ENCODE measurements at regions not wholly inside any gene's neighbourhood (a gene's known extent, or its start where the extent isn't known, plus 50 kb on each side); places are given as distances from the start of the nearest gene placed in this dataset.

DNA sequence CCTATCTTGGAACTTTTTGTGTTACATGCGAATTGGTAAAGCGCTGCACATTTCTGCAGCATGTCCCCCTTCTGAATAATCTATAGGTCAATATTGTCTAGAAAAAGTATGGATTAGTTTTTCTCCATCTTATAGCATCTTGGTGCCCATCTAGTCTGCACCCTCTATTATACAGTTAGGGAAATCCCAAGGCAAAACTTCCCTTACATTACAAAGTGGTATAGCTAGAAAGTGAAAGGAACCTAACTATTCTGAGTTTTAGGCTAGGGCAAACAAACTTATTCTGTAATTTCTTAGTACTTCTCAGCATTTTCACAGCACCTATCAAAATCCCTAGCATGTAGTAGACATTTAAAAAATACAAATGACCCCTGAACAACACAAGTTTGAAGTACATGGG lies 133.5 kb upstream of the CCDC28A start:
- Histone ChIP-seq H3K4me3 (replicated peaks in 1 of 3; ENCODE audit: insufficient read depth in 1 of 3, low read depth in 2 of 3, low read length in 3 of 3) (no peak overlapping the region), H3K36me3 (replicated peaks in 1 of 2; ENCODE audit: control insufficient read depth in 1 of 2, insufficient read depth in 2 of 2, low read length in 2 of 2) (no peaks in the 10 kb centered on the region), H3K27me3 (ENCODE audit: control insufficient read depth in 1 of 2, insufficient read depth in 2 of 2, low read length in 2 of 2) (no peaks in the 10 kb centered on the region), H3K4me2 (ENCODE audit: low read depth, low read length) (no peak overlapping the region), H4K20me1 (ENCODE audit: insufficient read depth, low read length) (no peaks in the 10 kb centered on the region), H3K27ac (ENCODE audit: extremely low read length, insufficient read depth, low read length) (no peak overlapping the region), H3K9me3 (ENCODE audit: low read length) (no peaks in the 10 kb centered on the region), H3K79me2 (ENCODE audit: insufficient read depth, low read length) (no peaks in the 10 kb centered on the region), H3K9ac (ENCODE audit: insufficient read depth, low read depth, low read length) (no peak overlapping the region), H2AFZ (ENCODE audit: low read length) (no peak overlapping the region), H3K4me1 (ENCODE audit: insufficient read depth, low read length) (peaks cover 12% of the 10 kb centered on the region)
- ATAC-seq, result no peak
- CTCF ChIA-PET (ENCODE audit: low intra/inter-chr PET ratio, low total read pairs), result no interaction called here
- intact Hi-C loops (cut with micrococcal nuclease; ENCODE audit: unreplicated experiment), result no loop called here
- no peak for FAIRE-seq
- 98% methylated on average over 2 of the region's 2 CpGs for WGBS (ENCODE audit: low lambda C conversion rate)
- POLR2A ChIA-PET, result no interaction called here
- TF ChIP-seq STAT5B (CRISPR knock-in tag; IDR thresholded peaks at IDR 0.05), result no peak
- no peak for TF ChIP-seq ATF7-NPFF (CRISPR knock-in tag; IDR thresholded peaks at IDR 0.05; ENCODE audit: low read depth)
- no peak for TF ChIP-seq EP300 (IDR thresholded peaks at IDR 0.05; ENCODE audit: low read depth in 2 of 2, low read length in 2 of 2)
- no peak for TF ChIP-seq EP300 (CRISPR knock-in tag; IDR thresholded peaks at IDR 0.05; ENCODE audit: borderline replicate concordance)
- TF ChIP-seq MEF2D (CRISPR knock-in tag; IDR thresholded peaks at IDR 0.05), result no peak
- no peak for TF ChIP-seq TSC22D2 (CRISPR knock-in tag; IDR thresholded peaks at IDR 0.05; ENCODE audit: borderline replicate concordance)
- TF ChIP-seq, protein P1, sequence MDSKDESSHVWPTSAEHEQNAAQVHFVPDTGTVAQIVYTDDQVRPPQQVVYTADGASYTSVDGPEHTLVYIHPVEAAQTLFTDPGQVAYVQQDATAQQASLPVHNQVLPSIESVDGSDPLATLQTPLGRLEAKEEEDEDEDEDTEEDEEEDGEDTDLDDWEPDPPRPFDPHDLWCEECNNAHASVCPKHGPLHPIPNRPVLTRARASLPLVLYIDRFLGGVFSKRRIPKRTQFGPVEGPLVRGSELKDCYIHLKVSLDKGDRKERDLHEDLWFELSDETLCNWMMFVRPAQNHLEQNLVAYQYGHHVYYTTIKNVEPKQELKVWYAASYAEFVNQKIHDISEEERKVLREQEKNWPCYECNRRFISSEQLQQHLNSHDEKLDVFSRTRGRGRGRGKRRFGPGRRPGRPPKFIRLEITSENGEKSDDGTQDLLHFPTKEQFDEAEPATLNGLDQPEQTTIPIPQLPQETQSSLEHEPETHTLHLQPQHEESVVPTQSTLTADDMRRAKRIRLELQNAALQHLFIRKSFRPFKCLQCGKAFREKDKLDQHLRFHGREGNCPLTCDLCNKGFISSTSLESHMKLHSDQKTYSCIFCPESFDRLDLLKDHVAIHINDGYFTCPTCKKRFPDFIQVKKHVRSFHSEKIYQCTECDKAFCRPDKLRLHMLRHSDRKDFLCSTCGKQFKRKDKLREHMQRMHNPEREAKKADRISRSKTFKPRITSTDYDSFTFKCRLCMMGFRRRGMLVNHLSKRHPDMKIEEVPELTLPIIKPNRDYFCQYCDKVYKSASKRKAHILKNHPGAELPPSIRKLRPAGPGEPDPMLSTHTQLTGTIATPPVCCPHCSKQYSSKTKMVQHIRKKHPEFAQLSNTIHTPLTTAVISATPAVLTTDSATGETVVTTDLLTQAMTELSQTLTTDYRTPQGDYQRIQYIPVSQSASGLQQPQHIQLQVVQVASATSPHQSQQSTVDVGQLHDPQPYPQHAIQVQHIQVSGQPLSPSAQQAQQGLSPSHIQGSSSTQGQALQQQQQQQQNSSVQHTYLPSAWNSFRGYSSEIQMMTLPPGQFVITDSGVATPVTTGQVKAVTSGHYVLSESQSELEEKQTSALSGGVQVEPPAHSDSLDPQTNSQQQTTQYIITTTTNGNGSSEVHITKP (CRISPR knock-in tag; IDR thresholded peaks at IDR 0.05; ENCODE audit: low read depth), result no peak
- no peak for TF ChIP-seq MBD4 (IDR thresholded peaks at IDR 0.05; ENCODE audit: borderline replicate concordance, low read length)
- no peak for TF ChIP-seq KDM1A (CRISPR knock-in tag; IDR thresholded peaks at IDR 0.05)
- TF ChIP-seq GTF2F1 (IDR thresholded peaks at IDR 0.05; ENCODE audit: low read length), result no peak
- TF ChIP-seq ZFX (CRISPR knock-in tag; IDR thresholded peaks at IDR 0.05; ENCODE audit: low read depth), result no peak
- no peak for TF ChIP-seq ZNF547 (CRISPR knock-in tag; IDR thresholded peaks at IDR 0.05)
- TF ChIP-seq ISL2 (CRISPR knock-in tag; IDR thresholded peaks at IDR 0.05), result no peak
- TF ChIP-seq ATAD3A (CRISPR knock-in tag; IDR thresholded peaks at IDR 0.05), result no peak
- no peak for TF ChIP-seq RELA (CRISPR knock-in tag; IDR thresholded peaks at IDR 0.05)
- no peak for TF ChIP-seq THYN1 (CRISPR knock-in tag; IDR thresholded peaks at IDR 0.05; ENCODE audit: borderline replicate concordance, low read depth)
- TF ChIP-seq, protein P2, sequence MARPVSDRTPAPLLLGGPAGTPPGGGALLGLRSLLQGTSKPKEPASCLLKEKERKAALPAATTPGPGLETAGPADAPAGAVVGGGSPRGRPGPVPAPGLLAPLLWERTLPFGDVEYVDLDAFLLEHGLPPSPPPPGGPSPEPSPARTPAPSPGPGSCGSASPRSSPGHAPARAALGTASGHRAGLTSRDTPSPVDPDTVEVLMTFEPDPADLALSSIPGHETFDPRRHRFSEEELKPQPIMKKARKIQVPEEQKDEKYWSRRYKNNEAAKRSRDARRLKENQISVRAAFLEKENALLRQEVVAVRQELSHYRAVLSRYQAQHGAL (CRISPR knock-in tag; IDR thresholded peaks at IDR 0.05; ENCODE audit: not compliant biosample characterization), result no peak
- no peak for TF ChIP-seq ARID2 (CRISPR knock-in tag; IDR thresholded peaks at IDR 0.05; ENCODE audit: borderline replicate concordance)
- TF ChIP-seq NCOA5 (CRISPR knock-in tag; IDR thresholded peaks at IDR 0.05), result no peak
- no peak for TF ChIP-seq TBL1XR1 (IDR thresholded peaks at IDR 0.05; ENCODE audit: borderline replicate concordance, low read length, partially characterized antibody)
- TF ChIP-seq, protein P3, sequence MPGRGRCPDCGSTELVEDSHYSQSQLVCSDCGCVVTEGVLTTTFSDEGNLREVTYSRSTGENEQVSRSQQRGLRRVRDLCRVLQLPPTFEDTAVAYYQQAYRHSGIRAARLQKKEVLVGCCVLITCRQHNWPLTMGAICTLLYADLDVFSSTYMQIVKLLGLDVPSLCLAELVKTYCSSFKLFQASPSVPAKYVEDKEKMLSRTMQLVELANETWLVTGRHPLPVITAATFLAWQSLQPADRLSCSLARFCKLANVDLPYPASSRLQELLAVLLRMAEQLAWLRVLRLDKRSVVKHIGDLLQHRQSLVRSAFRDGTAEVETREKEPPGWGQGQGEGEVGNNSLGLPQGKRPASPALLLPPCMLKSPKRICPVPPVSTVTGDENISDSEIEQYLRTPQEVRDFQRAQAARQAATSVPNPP (CRISPR knock-in tag; IDR thresholded peaks at IDR 0.05), result no peak
- no peak for DNase-seq (ENCODE audit: low spot score)
- no TSS peak for BruUV-seq (replicated peaks)
- in situ Hi-C loops (cut with HindIII; ENCODE audit: extremely low pct_ligation_motif_present, low pct_unique_long_range_greater_than_20kb), result no loop called here
